ENCODE measurements at regions not wholly inside any gene's neighbourhood (a gene's known extent, or its start where the extent isn't known, plus 50 kb on each side); places are given as distances from the start of the nearest gene placed in this dataset.
"Not testable (repeated sequence)": the region's sequence is repeated elsewhere in the genome, so short reads cannot be mapped to it uniquely, and the experiment has no call there.

DNA sequence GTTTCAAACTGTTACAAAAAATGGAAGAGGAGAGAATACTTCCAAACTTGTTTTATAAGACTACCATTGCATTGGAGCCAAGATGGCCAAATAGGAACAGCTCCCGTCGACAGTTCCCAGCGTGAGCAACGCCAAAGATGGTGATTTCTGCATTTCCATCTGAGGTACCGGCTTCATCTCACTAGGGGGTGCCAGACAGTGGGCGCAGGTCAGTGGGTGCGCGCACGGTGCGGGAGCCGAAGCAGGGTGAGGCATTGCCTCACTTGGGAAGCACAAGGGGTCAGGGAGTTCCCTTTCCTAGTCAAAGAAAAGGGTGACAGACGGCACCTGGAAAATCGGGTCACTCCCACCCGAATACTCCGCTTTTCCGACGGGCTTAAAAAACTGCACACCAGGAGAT, 149.7 kb upstream of the POF1B start:
- H3K27ac ChIP-seq, result not testable (repeated sequence)
- TF ChIP-seq, protein P1, sequence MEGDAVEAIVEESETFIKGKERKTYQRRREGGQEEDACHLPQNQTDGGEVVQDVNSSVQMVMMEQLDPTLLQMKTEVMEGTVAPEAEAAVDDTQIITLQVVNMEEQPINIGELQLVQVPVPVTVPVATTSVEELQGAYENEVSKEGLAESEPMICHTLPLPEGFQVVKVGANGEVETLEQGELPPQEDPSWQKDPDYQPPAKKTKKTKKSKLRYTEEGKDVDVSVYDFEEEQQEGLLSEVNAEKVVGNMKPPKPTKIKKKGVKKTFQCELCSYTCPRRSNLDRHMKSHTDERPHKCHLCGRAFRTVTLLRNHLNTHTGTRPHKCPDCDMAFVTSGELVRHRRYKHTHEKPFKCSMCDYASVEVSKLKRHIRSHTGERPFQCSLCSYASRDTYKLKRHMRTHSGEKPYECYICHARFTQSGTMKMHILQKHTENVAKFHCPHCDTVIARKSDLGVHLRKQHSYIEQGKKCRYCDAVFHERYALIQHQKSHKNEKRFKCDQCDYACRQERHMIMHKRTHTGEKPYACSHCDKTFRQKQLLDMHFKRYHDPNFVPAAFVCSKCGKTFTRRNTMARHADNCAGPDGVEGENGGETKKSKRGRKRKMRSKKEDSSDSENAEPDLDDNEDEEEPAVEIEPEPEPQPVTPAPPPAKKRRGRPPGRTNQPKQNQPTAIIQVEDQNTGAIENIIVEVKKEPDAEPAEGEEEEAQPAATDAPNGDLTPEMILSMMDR (conservative IDR thresholded peaks at IDR 0.05), result peak; percentile 25

DNA sequence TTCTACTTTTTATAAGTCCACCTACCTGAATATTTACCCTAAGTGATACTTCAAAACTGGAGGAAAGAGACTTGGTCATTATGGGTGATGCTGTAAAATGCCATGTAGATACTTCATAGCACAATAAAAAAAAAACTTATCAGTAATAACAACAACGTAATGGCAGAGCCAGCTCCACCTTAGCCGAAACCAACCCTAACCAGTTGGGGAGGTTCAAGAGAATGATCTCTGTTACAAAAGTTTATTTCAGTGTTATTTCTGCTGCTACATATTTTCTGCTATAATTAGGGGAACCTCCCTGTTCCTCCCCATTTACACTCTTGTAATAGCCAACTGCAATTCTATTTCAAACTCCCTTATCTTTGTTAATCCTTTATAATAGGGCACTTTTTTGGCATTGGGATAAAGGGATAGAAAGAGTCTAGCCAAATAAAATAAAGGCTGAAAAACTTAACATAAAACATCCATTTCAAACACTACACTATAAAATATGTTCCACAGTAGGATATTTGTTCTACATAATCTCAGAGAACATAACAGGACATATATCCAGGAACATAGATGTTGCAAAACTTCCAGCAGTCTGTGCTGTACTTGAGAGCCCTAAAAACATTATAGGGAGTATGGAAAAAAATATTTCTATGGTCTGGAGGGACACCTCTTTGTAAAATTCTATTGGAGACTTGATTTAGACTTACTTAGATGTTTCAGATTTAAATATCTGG, 138.7 kb upstream of the POF1B start:
- H3K27ac ChIP-seq, result no peak overlapping the region
- no peak for TF ChIP-seq ZFX (IDR thresholded peaks at IDR 0.05)
- TF ChIP-seq, protein P1 (conservative IDR thresholded peaks at IDR 0.05), result no peak

DNA sequence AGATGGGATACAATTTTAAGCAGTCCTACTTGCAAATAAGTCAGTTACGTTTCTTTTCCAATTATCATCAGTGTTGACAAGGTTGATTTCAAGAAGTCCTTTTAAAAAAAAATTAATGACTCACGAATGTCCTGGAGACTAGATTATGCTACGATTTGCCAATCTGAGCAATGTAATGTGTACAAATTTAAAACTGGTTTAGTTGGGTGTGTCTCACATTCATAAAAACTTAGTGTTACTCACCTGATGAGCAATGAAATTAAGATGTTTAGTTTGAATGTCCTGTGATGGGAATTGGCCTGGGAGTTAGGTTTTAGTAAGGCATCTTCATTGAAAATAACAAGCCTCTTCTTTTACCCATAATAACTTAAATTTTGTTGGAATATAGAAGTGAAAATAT, 136.7 kb upstream of the POF1B start:
- TF ChIP-seq, protein P1 (conservative IDR thresholded peaks at IDR 0.05), result no peak
- TF ChIP-seq ZFX (IDR thresholded peaks at IDR 0.05), result no peak
- H3K27ac ChIP-seq, result no peak overlapping the region

DNA sequence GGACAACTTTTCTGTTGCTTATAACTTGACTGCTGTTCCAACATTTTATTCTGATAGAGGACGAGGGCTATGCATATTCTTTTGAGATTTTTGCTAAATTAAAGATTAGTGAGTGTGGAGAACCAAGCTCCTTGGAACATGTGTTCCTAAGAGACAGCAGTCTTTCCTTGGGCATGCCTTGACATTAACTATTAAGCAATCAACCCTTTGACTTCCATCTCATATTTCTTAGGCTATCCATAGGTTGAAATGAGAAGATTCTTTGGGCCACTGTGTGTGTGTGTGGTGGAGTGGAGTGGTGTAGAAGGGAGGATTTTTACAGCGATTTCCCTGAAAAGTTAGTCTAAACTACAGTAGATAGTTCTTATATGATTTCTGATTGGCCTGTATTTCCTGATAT, 127.4 kb upstream of the POF1B start:
- no peak overlapping the region for H3K27ac ChIP-seq
- TF ChIP-seq, protein P1 (conservative IDR thresholded peaks at IDR 0.05), result no peak
- no peak for TF ChIP-seq ZFX (IDR thresholded peaks at IDR 0.05)

DNA sequence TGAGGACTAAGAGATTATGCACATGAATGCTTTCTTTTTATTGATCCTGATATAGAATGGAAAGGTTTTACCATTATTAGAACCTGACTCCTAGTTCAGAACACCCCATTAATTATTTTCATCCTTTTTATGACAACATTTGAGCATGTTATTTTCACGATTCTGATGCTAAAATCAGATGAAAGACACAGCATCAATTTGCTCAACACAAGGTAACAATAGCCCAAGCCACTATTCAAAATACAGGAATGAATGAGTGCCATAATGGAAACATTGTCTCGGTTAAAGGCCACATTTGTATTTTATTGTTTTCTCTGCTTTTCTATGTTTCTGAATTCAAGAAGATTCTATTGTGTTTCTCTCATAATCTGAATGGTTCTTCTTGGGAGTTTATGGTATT, 126.3 kb upstream of the POF1B start:
- TF ChIP-seq, protein P1 (conservative IDR thresholded peaks at IDR 0.05), result no peak
- no peak for TF ChIP-seq ZFX (IDR thresholded peaks at IDR 0.05)

DNA sequence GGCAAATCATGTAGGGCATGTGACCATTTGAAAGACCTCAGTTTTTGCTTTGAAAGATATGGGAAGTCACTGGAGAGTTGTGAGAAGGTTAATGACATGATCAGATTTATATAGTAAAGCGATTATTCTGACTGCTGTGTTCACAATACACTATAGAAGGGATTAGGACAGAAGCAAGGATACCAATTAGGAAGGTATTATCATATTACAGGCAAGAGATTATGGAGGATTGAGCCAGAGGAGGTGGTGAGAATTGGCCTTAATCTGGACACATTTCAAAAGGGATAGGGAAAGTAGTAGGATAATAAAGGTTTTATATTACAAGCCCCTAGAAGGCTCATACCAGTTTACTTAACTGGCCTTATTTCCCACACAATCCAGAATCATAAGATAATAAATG, 124.9 kb upstream of the POF1B start:
- TF ChIP-seq, protein P1 (conservative IDR thresholded peaks at IDR 0.05), result no peak
- TF ChIP-seq ZFX (IDR thresholded peaks at IDR 0.05), result no peak
- H3K27ac ChIP-seq, result no peak overlapping the region

More for the DNA sequence above, 126.3 kb upstream of the POF1B start:
- no peak overlapping the region for H3K27ac ChIP-seq

DNA sequence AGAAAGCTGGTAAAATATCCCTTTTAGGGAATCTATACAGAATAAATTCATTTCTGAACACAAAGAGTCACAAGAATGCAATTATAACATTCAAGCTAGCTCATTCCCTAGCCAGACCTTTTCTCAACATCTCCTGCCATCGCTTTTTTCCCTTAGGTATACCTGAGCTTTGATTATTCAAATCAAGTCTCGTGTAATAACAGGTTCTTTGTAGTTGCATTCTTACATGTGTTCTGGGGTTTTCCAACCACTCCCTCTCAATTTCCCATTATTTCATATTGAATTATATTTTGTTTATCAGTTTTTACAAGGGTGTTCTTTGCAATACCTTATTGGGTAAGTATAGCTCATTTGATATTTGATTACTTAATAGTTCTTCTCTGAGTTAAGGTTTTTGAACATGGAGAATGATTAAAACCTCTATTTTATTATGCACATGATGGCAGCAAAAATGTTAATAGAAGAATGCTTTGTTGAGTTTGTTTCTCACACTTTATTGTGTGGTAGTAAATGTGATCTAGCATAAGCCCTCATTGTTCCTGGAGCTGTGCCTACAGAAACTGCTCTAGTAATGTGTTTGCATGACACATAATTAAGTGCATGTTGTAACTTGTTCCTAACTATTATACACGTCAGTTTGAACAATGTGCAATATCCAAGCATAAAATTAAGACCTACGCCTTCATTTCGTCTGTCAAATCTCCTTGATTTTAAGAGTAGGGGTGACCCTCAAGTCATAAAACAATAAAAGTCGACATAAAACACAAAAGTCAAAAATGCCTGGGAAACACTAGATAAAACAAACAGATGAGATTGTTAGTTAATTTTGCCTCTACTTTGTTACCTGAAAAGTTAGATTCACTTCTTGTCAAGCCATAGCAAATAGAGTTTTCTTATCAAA, 124.0 kb upstream of the POF1B start:
- TF ChIP-seq, protein P1 (conservative IDR thresholded peaks at IDR 0.05), result no peak
- TF ChIP-seq ZFX (IDR thresholded peaks at IDR 0.05), result no peak
- H3K27ac ChIP-seq, result no peak overlapping the region

All from C4-2B (cell line).